HL-60 (cell line): ENCODE measurements at regions not wholly inside any gene's neighbourhood (a gene's known extent, or its start where the extent isn't known, plus 50 kb on each side); places are given as distances from the start of the nearest gene placed in this dataset.

Source experiments
- DNase-seq, 2 experiments: peaks; one replicate each; pipeline ENCODE4 v3.0.0-alpha.2; 2010 to 2020; ENCODE audit warnings: low read depth in 1 of 2, low spot score in 1 of 2
- H3K27ac ChIP-seq: fragments of 250-450 bp; sonication (Bioruptor Pico); replicated peaks from 2 replicates; pipeline ENCODE4 v1.5.1; 2020; ENCODE audit warnings: mild to moderate bottlenecking, moderate library complexity
- H3K27me3 ChIP-seq: fragments of 250-450 bp; sonication (Bioruptor Pico); 2 replicates; pipeline ENCODE4 v1.5.1; 2021; ENCODE audit warnings: mild to moderate bottlenecking, moderate library complexity; ENCODE audit not compliant: insufficient read depth, poor library complexity, severe bottlenecking
- H3K4me3 ChIP-seq: replicated peaks from 2 replicates; pipeline ENCODE4 v1.5.1; 2011; ENCODE audit warnings: mild to moderate bottlenecking, control low read depth, low read length; ENCODE audit not compliant: insufficient read depth
- CTCF ChIP-seq: IDR thresholded peaks from one replicate; pipeline ENCODE4 v1.5.1; 2011; ENCODE audit warnings: low read length, control low read depth, inconsistent platforms; ENCODE audit not compliant: insufficient read depth
- GABPA ChIP-seq: IDR thresholded peaks from 2 replicates; pipeline ENCODE4 v1.6.1; 2012; ENCODE audit warnings: low read depth
- POLR2AphosphoS5 ChIP-seq: IDR thresholded peaks from 2 replicates; pipeline ENCODE4 v1.6.1; 2012; ENCODE audit warnings: low read depth
- SPI1 ChIP-seq: IDR thresholded peaks from 2 replicates; pipeline ENCODE4 v1.6.1; 2012; ENCODE audit warnings: low read depth, mild to moderate bottlenecking, borderline replicate concordance
- TF ChIP-seq, protein P1 (sequence below): IDR thresholded peaks from 2 replicates; pipeline ENCODE4 v1.6.1; 2012; ENCODE audit warnings: low read depth; ENCODE audit not compliant: insufficient replicate concordance

GRCh38 chr3:84039099-84039498 lies 919.7 kb upstream of the CADM2 start:
- Histone ChIP-seq H3K27me3 (no peaks in the 10 kb centered on the region), H3K4me3 (no peak overlapping the region), H3K27ac (no peak overlapping the region)
- TF ChIP-seq, protein P1, sequence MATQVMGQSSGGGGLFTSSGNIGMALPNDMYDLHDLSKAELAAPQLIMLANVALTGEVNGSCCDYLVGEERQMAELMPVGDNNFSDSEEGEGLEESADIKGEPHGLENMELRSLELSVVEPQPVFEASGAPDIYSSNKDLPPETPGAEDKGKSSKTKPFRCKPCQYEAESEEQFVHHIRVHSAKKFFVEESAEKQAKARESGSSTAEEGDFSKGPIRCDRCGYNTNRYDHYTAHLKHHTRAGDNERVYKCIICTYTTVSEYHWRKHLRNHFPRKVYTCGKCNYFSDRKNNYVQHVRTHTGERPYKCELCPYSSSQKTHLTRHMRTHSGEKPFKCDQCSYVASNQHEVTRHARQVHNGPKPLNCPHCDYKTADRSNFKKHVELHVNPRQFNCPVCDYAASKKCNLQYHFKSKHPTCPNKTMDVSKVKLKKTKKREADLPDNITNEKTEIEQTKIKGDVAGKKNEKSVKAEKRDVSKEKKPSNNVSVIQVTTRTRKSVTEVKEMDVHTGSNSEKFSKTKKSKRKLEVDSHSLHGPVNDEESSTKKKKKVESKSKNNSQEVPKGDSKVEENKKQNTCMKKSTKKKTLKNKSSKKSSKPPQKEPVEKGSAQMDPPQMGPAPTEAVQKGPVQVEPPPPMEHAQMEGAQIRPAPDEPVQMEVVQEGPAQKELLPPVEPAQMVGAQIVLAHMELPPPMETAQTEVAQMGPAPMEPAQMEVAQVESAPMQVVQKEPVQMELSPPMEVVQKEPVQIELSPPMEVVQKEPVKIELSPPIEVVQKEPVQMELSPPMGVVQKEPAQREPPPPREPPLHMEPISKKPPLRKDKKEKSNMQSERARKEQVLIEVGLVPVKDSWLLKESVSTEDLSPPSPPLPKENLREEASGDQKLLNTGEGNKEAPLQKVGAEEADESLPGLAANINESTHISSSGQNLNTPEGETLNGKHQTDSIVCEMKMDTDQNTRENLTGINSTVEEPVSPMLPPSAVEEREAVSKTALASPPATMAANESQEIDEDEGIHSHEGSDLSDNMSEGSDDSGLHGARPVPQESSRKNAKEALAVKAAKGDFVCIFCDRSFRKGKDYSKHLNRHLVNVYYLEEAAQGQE = no peak
- TF ChIP-seq POLR2AphosphoS5 (no peak), CTCF (no peak), GABPA (no peak), SPI1 (no peak)
- DNase-seq = no peak

DNA sequence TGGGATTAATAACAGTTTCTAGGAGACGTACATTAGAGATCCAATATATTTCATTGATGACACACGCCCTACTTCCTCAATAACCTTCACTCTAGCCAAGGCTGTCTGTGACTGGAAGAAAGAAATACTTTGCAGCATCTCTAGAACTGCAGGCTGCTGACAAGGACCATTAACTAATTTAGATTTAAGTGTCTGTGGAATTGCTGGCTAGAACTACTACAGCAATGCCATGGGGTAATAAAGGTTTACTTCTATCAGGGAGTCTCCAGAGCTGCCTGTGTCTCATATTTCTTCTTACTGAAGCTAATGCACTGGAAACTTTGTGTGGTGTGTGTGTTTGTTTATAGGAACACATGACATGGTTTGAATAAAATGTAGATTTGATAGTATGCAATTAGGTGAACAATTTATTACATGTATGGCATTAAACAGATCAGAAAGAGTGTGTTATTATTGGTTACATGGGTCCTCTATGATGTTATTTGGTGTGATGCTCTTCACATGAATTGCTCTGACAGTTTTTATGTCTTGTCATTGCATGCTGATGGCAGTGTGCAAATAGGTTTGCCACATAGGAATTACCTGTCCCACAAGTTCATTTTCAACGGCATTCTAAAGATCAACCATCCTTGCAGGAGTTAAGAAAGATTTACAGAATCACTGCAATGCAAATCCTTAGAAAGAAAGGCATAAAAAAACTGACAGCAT lies 916.2 kb upstream of the CADM2 start:
- TF ChIP-seq CTCF (no peak), POLR2AphosphoS5 (no peak), SPI1 (no peak), GABPA (no peak)
- TF ChIP-seq, protein P1 = no peak
- no peaks in the 10 kb centered on the region for H3K27me3 ChIP-seq
- no peak overlapping the region for H3K4me3 ChIP-seq
- no peak overlapping the region for H3K27ac ChIP-seq
- no peak for DNase-seq

DNA sequence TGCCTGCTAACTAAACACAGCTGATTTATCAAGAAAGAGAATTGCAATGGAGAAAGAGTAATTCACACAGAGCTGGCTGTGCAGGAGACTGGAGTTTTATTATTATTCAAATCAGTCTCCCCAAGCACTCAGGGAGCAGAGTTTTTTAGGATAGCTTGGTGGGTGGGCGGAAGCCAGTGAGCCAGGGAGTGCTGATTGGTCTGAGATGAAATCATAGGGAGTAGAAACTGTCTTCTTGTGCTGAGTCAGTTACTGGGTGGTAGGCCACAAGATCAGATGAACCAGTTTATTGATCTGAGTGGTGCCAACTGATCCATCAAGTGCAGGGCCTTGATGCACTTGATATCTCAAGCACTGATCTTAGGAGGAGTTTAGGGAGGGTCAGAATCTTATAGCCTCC lies 891.9 kb upstream of the CADM2 start:
- TF ChIP-seq GABPA = no peak
- no peak for TF ChIP-seq SPI1
- no peak for TF ChIP-seq CTCF
- TF ChIP-seq, protein P1 = no peak
- no peak for TF ChIP-seq POLR2AphosphoS5
- no peak for DNase-seq
- no peak overlapping the region for H3K4me3 ChIP-seq
- no peak overlapping the region for H3K27ac ChIP-seq
- no peaks in the 10 kb centered on the region for H3K27me3 ChIP-seq
